Prostate gland (tissue), 2 donors: ENCODE measurements at regions not wholly inside any gene's neighbourhood (a gene's known extent, or its start where the extent isn't known, plus 50 kb on each side); places are given as distances from the start of the nearest gene placed in this dataset.

Experiments used
- DNase-seq: peaks from one replicate; pipeline ENCODE4 v3.0.0-alpha.2; 2019; ENCODE audit warnings: low spot score
- H3K27ac ChIP-seq, 2 donors: fragments of 200-600 bp; sonication (generic); 2 replicates each; pipeline ENCODE4 v1.5.1; 2017 to 2019
- H3K27me3 ChIP-seq: fragments of 200-600 bp; sonication (generic); replicated peaks from 2 replicates; pipeline ENCODE4 v1.5.1; 2019; ENCODE audit not compliant: insufficient read depth
- H3K36me3 ChIP-seq, 2 donors: fragments of 200-600 bp; sonication (generic); 1 replicate in 1 of 2; 2 replicates in 1 of 2; pipeline versions ENCODE4 v1.5.1 to v1.8.1; 2017 to 2019
- H3K4me1 ChIP-seq: fragments of 200-600 bp; sonication (generic); replicated peaks from 2 replicates; pipeline ENCODE4 v1.5.1; 2019
- H3K4me3 ChIP-seq, 2 donors: fragments of 200-600 bp; sonication (generic); 2 replicates each; pipeline ENCODE4 v1.5.1; 2017 to 2019
- H3K9me3 ChIP-seq: fragments of 200-600 bp; sonication (generic); 2 replicates; pipeline ENCODE4 v1.5.1; 2017
- POLR2A ChIP-seq: fragments of 450-650 bp; IDR thresholded peaks from one replicate; pipeline ENCODE4 v1.6.1; 2016; ENCODE audit warnings: antibody characterized with exemption, mild to moderate bottlenecking
- POLR2AphosphoS5 ChIP-seq: sonication (generic); formaldehyde crosslinking; IDR thresholded peaks from one replicate; pipeline ENCODE4 v1.6.1; 2017; ENCODE audit warnings: antibody characterized with exemption
- WGBS: methylation state at CpG from one replicate; pipeline ENCODE4 v1.1.5; 2018; 5-methylcytosine and 5-hydroxymethylcytosine counted together
- intact Hi-C: fragments of 100-400 bp; cut with DNase I; formaldehyde crosslinking; loops from one replicate; pipeline ENCODE4 v1.14.2; 2022
- TF ChIP-seq, protein P1 (sequence below), 4 experiments: fragments of 200-600 bp in 2 of 4; fragments of 450-650 bp in 2 of 4; sonication (generic) in 2 of 4; IDR thresholded peaks; 1 replicate in 3 of 4; 2 replicates in 1 of 4; pipeline ENCODE4 v1.5.1; 2016 to 2019; ENCODE audit warnings: antibody characterized with exemption in 4 of 4, mild to moderate bottlenecking in 2 of 4, moderate library complexity in 2 of 4

DNA sequence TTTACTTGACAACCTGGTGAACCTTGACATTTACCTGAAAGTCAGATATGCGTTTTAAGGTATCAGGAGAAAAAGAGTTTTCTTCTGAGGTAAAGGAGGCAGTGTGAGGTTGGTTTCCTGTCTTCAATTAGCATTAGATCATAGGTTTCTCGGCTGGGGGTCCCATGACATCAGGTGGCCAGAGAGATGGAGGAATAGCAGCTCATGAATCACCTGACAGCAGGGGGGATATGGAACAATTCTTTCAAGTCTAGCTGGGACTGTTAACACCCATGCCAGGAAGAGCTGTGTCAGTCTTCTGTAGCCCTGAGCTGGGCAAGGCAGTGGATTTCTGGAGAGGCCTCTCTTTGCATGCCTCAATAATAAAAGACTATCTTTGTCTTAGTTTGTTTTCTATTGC lies 108.0 kb upstream of the TMEM170B start:
- WGBS = 88% methylated on average over 2 of the region's 2 CpGs
- intact Hi-C loops = no loop called here
- no peak for DNase-seq
- no peaks in the 10 kb centered on the region for H3K9me3 ChIP-seq
- TF ChIP-seq, protein P1, sequence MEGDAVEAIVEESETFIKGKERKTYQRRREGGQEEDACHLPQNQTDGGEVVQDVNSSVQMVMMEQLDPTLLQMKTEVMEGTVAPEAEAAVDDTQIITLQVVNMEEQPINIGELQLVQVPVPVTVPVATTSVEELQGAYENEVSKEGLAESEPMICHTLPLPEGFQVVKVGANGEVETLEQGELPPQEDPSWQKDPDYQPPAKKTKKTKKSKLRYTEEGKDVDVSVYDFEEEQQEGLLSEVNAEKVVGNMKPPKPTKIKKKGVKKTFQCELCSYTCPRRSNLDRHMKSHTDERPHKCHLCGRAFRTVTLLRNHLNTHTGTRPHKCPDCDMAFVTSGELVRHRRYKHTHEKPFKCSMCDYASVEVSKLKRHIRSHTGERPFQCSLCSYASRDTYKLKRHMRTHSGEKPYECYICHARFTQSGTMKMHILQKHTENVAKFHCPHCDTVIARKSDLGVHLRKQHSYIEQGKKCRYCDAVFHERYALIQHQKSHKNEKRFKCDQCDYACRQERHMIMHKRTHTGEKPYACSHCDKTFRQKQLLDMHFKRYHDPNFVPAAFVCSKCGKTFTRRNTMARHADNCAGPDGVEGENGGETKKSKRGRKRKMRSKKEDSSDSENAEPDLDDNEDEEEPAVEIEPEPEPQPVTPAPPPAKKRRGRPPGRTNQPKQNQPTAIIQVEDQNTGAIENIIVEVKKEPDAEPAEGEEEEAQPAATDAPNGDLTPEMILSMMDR (IDR thresholded peaks at IDR 0.05) = no peak
- TF ChIP-seq POLR2A = no peak
- no peak for TF ChIP-seq POLR2AphosphoS5
- H3K36me3 ChIP-seq = no peaks in the 10 kb centered on the region
- no peak overlapping the region for H3K4me3 ChIP-seq
- H3K4me1 ChIP-seq = no peaks in the 10 kb centered on the region
- peak overlapping the region; percentile 1 to 19 for H3K27ac ChIP-seq
- no peaks in the 10 kb centered on the region for H3K27me3 ChIP-seq

DNA sequence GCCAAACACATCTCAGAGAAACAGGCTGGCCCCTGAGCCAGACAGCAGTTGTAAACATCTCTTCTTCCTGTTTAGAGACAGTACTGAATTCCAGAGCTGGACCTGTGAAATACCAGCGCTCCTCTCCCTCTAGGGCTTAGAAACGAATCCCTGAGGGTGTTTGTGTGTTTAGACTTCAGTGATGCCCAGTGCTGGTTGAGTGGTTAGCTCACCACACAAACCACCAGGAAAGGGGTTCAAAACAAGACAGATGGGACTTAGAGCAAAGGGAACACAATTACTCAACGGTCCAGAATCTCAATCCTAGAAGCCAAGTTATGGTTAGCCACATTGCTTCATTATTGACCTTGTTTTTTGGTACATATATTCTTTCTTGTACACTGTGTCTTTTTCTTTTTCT lies 108.7 kb upstream of the TMEM170B start:
- no peak for DNase-seq
- H3K27ac ChIP-seq = peak overlapping the region in 1 of 2 donors; percentile 19
- H3K4me3 ChIP-seq = no peak overlapping the region
- no peaks in the 10 kb centered on the region for H3K4me1 ChIP-seq
- TF ChIP-seq POLR2AphosphoS5 = peak; percentile 9
- TF ChIP-seq, protein P1 (IDR thresholded peaks at IDR 0.05) = no peak
- WGBS = 51% methylated on average over 3 of the region's 3 CpGs
- no peaks in the 10 kb centered on the region for H3K27me3 ChIP-seq
- no peaks in the 10 kb centered on the region for H3K36me3 ChIP-seq
- H3K9me3 ChIP-seq = no peaks in the 10 kb centered on the region
- intact Hi-C loops = no loop called here

DNA sequence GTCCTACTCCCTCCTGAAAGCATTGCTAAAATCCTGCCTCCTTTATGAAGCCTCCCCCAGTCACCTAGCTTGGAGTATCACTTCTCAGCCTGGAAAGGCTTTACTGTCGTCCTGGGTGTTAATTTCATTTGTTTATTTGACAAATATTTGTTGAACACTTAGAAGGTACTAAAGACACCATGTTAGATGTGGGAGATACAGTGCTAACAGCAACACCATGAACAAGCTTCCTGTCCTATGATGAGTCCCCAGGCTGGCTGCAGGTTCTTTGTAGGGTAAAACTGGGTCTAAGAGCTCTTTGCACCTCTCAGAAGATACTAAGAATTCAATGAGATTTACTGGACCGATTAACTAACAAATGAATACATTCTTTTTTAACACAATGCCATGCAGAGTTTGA lies 109.2 kb upstream of the TMEM170B start:
- Histone ChIP-seq H3K27me3 (no peaks in the 10 kb centered on the region), H3K9me3 (no peaks in the 10 kb centered on the region), H3K27ac (peak overlapping the region in 1 of 2 donors; percentile 33), H3K4me1 (no peaks in the 10 kb centered on the region), H3K36me3 (no peaks in the 10 kb centered on the region), H3K4me3 (no peak overlapping the region)
- WGBS = 22% methylated on average over 2 of the region's 2 CpGs
- TF ChIP-seq, protein P1 (IDR thresholded peaks at IDR 0.05) = no peak
- TF ChIP-seq POLR2AphosphoS5 = no peak
- no peak for TF ChIP-seq POLR2A
- DNase-seq = no peak
- intact Hi-C loops = no loop called here

DNA sequence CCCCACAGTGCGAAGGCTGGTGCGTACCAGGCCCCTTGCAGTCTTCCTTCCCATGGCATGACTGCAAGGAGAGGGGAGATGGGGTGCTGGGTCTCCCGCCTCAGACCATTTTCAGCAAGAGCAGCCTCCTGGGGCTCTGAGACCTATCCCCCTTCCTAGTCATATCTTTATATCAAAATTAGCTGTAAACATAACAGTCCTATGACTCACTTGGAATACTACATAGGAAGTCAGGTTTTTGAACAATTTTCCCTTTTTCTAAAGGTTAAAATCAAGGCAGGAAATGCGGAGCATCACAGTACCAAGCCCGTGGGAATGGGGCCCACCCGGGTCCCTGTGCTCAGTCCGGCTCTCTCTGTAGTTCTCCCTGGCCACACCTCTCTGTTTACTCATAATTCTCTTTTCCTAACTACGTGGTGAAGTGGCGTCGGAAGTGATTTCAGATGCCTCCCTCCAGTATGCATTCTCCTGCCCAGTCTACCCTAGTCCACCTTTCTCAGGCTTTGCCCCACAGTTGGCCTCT lies 109.8 kb upstream of the TMEM170B start:
- intact Hi-C loops = no loop called here
- H3K36me3 ChIP-seq = no peaks in the 10 kb centered on the region
- H3K4me3 ChIP-seq = no peak overlapping the region
- no peaks in the 10 kb centered on the region for H3K27me3 ChIP-seq
- WGBS = 81% methylated on average over 10 of the region's 10 CpGs
- no peaks in the 10 kb centered on the region for H3K4me1 ChIP-seq
- no peak for DNase-seq
- H3K27ac ChIP-seq = peak overlapping the region in 1 of 2 donors; percentile 6
- no peaks in the 10 kb centered on the region for H3K9me3 ChIP-seq
- TF ChIP-seq POLR2AphosphoS5 = no peak
- TF ChIP-seq, protein P1 (IDR thresholded peaks at IDR 0.05) = no peak
- TF ChIP-seq POLR2A = no peak

DNA sequence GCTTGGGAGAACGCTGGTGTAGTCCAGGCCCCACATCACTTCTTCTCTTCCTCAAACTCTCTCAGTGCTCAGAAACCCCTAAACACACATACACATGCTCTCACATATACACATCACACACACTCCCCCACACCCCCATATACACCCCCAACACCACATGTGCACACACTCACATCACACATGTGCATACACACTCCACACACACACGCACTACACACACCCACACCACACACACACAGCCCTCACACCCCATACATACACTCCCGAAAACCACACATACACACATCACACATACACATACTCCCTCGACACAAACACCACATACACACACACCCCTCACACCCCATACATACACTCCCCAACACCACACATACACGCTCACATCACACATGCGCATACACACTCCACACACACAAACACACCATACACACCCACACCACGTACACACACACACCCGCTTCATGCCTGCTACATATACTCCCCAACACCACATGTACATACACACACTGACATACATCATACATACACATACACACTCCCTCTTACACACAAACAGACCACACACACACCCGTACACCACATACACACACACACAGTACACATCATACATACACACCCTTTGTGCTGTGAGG lies 110.3 kb upstream of the TMEM170B start:
- intact Hi-C loops = no loop called here

More for the DNA sequence above, 110.3 kb upstream of the TMEM170B start:
- Histone ChIP-seq H3K36me3 (no peaks in the 10 kb centered on the region), H3K9me3 (no peaks in the 10 kb centered on the region), H3K27ac (peak overlapping the region in 1 of 2 donors; percentile 6), H3K27me3 (no peaks in the 10 kb centered on the region), H3K4me3 (no peak overlapping the region), H3K4me1 (no peaks in the 10 kb centered on the region)
- DNase-seq = no peak
- WGBS = 86% methylated on average over 9 of the region's 9 CpGs
- TF ChIP-seq, protein P1 (IDR thresholded peaks at IDR 0.05) = no peak
- TF ChIP-seq POLR2AphosphoS5 (no peak), POLR2A (no peak)
